Fibroblast of skin of right biceps (primary cell): ENCODE measurements at regions not wholly inside any gene's neighbourhood (a gene's known extent, or its start where the extent isn't known, plus 50 kb on each side); places are given as distances from the start of the nearest gene placed in this dataset.

ENCODE experiments used
- DNase-seq: peaks from one replicate; pipeline ENCODE4 v3.0.0-alpha.2; 2013

DNA sequence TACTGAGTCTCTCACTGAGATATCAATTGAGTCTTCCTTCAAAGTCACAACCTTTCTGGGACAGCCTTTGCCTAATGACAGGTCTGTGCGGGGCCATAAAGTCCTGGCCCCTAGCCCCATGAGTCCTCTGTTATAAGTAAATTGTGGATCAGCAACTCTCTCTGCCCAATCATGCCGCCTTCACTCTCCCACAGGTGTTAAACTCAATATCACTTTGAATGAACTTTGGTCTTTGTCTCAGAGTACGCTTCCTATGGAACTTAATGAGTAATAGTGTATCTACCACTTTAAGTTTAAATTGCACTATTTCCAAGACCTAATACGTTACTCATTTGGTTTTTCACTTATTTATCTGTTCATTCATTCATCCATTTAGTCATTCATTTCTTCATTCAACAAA, 826.4 kb downstream of the TUSC7 start:
- DNase-seq = no peak

DNA sequence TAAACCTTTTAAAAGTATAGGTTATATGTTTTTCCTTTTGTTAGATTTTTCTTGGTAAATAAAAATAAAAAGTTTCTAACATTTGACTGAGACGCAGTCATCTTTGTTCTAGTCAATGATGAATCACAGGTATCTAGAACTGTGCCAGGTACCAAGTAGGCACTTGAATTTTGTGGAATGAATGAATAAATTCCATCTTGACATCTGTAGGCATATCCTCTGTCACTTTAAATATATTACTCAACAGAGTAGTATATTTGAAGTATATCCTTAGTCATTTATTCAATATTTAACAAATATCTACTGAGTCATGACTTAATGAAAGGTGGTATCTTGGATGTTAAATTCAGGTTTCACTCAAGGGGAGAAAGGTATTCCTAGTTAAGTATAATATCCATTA, 828.4 kb downstream of the TUSC7 start:
- no peak for DNase-seq

DNA sequence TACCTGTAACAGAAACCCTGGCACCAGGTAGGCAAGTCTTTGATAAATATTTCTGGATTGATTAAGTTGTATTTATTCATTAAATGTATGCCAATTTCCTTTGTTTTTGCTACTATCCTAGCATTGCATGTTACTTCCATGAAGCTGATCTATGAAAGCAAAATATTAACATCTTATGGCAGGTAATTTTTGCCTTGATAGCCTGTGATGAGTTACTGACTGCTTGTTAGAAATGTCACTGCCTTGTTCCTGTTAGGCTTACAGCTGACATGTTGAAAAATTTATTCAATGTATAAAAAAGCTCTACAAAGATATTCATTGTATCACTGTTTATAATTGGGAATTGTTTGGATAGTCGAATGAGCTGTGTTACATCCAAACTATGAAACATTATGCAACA, 830.1 kb downstream of the TUSC7 start:
- DNase-seq = no peak

DNA sequence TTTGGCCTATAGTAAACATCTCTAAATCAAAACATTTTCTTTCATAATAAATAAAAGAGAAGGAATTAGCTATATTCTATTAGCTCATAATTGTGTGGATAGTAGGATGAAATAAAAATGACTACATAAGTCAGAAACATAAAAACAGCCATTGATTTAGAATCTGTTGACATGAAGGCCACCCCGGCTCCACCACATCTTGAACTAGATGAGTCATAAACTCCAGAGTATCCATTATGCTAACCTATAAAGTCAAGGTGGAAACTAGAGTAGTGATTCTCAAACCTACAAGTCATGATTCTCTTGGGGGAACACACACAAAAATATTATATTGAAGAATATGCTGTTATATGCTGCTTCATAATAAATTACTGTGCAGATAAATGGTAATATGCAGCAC, 831.0 kb downstream of the TUSC7 start:
- DNase-seq = peak; percentile 63

DNA sequence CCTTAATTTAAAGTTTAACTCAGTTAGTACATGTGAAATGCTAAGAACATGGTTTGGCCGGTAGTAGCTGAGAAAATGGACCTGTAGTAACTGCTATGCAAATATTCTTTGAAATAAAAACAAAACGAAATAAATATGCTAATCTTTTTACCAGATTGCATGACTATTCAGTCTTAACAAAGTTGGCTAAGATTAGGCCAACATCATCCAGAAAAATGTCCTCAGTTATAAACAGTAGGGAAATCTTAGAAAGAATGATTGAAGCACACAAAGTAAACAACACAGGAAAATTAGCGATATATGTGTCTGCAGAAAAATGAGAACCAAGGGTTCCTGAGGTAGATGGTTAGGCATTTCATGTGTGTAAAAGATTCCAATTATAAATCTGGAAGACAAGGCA, 832.1 kb downstream of the TUSC7 start:
- DNase-seq = no peak

DNA sequence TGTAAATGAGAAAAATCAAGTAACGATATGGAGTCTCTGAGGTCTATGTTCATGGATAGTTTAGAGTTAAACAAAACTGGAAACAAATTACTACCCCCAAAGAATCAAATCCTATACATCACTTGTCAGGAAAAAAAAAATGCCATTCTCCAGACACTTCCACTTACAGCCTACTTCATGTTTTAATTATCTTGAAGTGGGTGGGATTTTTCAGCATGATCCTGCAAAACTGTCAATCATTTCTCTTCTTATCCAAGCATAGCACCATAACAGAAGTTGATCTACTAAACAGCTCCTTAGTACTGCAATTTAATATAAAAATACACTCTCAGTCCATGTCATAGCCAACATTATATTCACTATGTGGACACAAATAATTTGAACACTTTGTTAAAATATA, 833.9 kb downstream of the TUSC7 start:
- DNase-seq = no peak

DNA sequence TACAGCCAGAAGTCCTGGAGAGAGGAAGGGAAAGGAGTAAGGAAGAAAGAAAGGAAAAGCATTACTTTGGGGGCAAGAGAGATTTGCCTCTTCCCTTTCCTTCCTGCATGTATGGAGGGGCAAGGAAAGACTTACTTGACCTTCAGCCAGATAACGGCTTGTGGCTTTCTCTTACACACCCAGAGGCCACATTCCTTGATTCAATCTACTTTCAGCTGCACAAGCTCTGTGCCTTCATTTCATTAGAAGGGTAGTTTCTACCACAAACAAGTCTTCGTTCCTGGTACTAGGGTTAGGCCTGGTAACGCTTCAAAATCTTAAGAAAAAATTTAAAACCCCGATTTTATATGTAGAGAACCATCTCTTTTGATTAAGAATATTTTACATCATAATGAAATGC, 835.9 kb downstream of the TUSC7 start:
- peak; percentile 20 for DNase-seq

DNA sequence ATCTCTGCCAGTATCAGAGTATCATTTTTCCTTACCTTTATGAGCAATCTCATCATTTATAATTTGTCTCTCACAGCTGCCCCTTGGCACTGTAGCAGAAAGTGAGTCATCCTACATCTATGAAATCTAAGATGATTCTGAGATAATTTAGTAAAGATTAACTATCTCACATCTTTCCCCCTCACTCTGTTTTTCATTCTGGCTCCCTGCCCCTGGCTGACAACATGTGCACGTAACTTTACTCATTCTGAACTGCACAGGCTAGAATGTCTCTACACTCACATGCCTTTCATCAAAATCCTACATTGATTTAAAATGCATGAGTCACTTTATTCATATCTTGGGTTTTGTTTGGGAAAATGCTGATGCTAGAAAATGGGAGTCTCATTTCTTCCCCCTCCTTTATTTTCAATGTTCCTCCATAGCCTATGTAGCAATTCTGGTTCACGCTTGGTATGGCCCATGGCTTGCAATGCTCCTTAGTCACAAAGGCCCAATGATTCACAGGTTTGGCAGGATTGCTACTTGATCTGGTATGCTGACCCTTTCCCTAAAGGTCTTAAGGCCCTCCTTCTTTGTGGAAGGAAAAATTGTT, 838.5 kb downstream of the TUSC7 start:
- peak; percentile 97 for DNase-seq

DNA sequence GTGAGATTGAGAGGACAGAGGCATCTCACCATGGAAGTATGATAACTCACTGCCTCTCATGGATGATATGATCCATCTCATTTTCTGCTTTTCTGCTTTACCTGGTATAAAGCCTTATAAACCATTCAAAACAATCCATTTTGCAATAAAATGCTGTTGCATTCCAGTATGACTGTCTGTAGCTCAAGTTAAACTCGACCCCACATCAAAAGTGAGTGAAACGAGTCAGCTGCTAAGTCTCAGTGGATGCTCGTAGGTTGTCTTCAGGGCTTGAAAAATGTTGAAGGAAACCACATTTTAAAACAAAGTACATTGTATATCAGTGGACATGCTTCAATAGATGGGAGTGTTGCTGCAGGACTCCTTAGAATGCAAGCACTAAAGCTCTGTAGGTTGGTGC, 839.0 kb downstream of the TUSC7 start:
- DNase-seq = peak; percentile 76

DNA sequence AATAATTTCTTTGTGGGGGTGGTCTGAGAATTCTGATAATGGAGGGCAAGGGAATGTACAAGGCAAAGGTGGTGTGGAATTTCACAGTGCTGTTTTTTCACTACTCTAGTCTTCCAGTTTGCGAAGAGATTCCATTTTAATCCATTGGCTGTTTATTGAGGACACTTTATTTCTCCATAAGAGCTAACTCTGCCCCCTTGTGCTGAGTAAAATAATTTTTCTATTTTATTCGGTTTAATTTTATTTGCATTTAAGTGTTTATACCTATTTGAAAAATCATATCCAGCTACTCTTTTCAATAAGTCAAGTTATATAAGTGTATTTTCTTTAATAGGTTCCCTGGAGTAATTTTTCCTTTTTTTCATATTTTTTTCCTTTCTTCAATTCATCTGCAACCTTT, 840.1 kb downstream of the TUSC7 start:
- no peak for DNase-seq

DNA sequence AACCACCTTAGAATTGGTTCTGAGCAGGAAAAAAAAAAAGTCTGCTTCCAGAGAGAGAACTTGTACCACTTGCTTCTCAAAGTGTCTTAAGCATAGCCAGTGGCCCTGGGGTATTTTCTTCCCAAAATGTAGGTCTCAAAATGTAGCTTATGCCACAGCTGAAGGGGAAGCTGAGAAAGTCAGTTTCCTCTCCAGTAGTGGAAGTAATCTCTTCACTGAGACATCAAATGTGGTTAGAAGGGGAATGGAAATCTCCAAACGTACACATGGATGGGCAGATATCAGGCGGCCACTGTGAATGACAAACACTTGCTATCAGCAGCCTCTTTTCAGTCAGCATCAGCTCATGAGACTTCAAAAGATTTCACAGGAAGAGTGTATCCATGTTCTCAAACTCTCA, 841.2 kb downstream of the TUSC7 start:
- no peak for DNase-seq

DNA sequence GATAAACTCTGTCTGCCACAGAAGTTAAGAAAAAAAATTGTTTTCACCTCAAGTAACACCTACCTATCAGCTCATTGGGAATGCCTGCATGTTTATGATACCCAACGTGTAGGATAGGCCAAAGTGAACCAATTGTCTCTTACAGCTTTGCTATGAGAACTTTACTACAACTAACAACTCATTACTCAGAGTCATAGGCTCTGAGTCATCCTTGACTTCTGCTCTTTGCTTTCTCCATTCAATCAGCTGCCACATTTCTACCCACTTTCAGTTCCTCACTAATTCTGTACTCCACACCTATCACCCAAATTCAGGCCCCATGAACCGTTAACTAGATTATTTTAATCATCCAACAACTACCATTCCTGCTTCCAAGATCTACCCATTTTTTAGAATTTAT, 843.9 kb downstream of the TUSC7 start:
- DNase-seq = peak; percentile 51

DNA sequence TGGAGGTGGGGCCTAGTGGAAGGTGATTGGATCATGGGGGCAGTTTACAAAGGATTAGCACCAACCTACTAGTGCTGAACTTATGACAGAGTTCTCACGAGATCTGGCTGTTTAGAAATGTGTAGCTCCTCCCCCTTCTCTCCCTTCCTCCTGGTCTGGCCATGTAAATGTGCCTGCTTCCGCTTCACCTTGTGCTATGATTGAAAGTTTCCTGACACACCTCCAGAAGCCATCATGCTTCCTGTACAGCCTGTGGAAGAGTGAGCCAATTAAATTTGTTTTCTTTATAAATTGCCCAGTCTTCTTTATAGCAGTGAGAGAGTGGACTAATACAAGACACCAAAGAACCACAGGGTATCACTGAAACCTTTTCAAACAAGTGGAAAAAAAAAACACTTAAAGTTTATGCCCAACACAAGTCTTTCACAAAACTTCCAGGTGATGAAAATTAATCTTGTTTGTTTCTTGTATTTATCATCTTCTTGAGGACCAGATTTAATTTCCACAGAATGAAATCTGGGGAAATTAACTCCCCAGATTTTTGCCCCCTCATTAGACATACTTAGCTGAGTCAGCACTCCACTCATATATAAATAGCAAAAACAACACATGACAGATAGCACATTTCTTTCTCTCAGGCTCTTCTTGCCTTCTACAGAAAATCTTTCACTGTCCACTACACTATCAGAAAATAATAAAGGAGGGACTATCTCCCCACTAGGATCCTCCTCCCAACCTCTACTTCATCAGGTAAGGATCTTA, 847.2 kb downstream of the TUSC7 start:
- DNase-seq = no peak

DNA sequence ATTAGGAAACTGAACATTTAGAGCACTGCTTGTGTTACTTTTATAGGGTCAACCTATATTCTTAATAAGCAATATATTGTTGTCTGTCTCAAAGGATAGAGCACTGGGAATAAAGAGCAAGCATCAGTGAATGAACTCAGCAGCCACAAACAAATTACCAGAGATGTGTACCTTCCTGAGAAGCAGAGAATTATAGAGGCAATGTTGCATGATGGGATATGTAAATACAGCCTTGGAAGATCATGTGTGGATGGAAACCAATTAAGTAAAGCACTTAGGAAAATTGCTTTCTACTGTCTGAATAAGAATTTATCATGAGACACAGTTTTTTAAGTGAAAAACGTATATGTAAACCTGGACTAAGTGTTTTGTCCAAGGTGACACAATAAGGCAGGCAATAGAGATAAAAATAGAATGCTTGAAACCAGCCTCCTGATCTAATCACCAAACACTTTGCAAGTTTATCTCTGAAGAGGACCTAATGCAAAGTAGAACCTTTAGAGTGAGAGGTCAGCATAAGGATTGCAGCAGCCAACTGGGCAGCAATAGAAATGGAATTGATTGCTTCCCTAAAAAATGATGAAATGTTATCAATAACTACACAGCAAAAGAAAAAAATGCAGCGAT, 848.0 kb downstream of the TUSC7 start:
- no peak for DNase-seq

DNA sequence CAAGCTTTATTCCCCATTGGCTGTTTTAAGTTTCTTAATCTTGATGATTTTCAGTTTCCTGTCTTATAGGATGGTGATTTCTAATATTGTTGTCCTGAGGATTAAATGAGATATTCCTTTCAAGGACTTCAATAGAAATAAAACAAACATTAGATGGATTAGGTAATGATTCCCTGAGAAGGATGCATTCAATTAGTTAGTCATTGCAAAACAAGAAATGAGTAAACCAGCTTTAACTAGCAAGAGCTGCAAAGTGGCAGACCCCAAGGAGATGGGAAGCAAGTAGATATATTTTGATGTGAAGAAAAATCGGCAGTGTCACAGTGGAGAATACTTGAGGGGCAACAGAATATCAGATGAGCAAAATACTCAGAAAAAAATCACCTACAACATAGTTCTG, 849.1 kb downstream of the TUSC7 start:
- no peak for DNase-seq

DNA sequence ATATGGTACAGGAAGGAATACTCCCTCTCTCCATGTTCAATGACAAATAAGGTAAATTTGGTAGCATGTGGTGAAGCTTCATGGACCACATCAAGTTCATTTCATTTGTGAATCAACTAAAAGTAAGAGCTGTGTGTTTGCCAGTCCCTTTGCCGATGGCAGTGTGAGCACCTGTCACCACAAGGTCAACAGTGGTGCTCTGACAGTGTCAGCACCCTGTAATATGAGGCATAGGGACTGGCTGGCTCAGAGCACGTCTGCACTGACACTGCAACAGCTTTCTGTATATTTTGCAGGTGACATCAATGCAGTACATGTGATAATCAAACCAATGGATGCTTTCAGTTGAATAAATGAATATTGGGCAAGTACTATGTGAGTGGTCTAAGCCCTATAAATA, 852.4 kb downstream of the TUSC7 start:
- no peak for DNase-seq

DNA sequence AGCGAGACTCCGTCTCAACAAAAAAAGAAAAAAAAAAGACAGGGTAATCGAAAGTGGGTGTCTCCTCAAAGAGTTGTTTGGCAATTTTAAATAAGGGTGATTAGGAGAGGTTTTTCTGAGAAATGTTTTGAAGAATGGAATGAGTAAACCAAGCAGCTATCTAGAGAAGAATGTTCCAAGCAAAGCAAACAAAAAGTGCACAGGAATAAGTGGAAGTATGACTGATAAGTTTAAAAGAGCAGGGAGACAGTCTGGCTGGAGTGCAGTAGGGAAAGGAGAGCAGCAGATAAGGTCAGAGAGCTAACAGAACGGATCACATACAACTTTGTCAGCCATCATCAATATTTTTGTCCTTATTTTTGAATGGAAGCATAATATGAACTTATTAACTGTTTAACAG, 853.5 kb downstream of the TUSC7 start:
- no peak for DNase-seq

DNA sequence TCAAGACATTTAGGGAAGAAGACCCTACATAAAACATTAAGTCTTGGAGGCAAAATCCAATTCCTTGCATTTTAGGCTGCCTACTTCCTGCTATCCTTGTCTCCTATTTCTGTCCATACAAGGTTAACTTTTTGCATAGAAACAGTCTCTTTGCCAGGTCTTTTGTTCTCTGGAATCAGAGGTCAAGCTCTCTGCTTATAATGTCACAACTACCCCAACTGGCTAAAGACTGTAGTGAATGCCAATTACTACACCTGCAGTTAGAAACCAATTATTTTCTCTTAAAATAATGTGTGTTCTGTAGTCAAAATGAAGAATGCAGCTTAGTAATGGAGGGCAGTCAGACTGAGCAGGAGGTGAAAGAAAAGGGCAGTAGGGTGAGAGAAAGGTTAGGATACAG, 856.2 kb downstream of the TUSC7 start:
- no peak for DNase-seq

DNA sequence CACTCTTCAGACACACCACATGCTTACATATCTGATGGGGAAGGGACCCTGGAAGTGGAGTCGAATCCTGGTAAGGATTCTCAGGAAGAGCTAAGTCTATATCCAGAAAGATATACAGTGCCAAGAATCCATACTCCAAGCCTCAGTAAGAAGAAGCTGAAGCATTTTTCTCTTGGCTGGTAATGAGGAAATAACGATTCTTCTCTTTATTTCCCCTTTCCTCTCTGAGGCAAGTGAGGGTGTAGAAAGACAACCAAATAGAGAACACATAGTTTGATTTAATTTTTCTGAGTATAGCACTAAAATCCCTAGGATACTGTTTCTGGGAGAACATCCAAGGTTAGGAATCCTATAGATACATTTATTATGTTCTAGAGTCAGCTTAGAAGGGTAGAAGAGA, 857.3 kb downstream of the TUSC7 start:
- DNase-seq = no peak

DNA sequence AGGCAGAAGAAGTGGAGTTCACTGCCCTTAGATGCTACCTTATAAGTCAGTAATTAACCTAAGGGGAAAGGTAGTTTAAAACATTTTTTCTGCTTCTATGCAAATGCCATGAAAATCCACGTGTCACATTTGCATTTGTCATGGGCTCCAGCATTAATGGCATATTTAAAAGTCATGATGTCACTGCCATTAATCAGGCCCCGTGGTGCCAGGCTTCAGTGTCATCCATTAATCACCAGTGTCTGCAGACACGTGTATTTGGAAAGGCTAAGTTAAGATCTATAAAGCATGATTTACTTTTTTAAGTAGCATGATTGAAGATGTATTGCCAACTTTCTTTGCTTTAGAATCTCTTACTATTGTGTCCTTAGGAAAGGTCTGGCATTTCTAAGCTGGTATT, 857.8 kb downstream of the TUSC7 start:
- no peak for DNase-seq

DNA sequence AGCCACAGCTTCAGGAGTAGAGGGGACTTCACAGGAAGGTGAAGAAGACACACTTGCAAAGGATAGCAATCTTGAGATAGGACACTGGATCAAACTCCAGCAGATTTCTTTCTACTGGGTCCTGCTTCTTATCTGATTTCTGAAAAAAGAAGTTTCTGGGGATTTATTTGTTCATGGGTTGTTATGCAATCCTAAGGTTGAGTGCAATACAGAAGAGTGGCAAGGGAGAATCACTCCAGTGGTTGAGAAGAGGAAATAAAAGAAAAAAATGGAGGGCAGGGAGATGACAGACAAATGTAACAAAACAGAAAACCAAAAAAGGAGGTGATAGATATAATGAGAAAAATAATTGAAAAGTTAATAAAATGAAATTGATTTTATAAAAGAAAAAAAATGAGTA, 858.3 kb downstream of the TUSC7 start:
- DNase-seq = no peak

DNA sequence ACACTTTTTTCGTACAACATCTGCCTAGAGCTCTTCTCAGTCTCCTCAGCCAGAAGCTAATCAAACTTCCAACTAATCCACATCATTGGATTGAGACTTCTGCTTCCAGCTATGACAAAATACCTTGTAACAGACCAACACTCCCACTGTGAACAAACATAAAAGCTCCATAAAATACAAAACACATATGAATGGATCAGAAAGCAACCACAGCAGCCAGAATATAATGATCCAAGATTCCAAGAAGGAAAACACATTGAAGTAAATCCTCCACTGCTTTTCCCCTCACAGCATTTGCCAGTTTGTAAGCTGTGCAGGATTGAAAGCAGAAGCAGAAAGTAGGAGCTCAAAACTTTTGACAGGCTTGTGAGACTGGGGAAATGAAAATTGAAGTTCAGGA, 863.2 kb downstream of the TUSC7 start:
- DNase-seq = no peak

DNA sequence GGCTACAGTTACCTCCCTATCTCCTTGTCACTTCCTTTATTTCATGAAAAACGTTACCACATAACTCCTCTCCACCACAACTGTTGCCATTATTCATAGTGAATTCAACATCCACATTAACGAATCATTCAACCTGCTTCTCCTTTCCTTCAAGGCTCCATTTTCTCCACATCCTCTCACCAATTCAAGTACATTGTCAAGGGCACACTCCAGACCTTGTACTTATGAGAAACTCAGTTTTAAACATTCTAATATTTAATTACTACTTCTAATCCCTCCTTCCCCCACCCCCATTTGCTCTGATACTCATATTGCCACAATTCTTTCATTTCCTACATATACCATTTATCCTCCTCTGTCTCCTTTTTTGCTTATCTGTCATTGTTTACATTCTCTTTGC, 871.2 kb downstream of the TUSC7 start:
- DNase-seq = no peak

DNA sequence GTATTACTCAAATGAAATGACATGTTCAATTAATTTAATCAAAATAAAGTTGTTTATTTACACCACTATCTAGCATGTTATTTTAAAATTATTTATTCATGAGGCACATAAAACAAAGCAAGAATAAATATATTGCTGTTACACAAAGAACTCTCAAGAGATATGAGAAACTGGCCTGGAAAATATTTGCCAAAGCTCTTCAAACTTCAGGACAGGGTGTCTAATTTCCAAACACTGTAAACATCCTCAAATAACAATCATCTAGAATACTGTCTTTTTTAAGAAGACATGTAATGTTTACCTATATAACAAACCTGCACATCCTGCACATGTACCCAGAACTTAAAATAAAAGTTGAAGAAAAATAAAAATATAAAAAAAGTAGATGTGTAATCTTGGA, 876.6 kb downstream of the TUSC7 start:
- no peak for DNase-seq

DNA sequence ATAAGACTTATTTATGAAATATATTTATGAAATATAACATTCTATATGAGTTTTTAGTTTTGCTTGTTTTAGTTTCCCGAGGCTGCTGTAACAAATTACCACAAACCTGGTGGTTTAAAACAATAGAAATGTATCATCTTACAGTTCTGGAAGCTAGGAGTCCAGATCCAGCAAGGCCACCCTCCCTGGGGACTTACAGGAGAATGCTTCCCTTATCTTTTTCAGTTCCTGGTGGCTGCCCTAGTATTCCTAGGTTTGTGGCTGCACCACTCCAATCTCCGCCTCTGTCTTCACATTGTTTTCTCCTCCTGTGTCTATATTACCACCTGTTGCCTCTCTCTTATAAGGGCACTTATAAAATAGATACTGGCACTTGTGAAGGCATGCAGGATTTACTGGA, 877.8 kb downstream of the TUSC7 start:
- no peak for DNase-seq
